ENCODE measurements at regions not wholly inside any gene's neighbourhood (a gene's known extent, or its start where the extent isn't known, plus 50 kb on each side); places are given as distances from the start of the nearest gene placed in this dataset.

DNA sequence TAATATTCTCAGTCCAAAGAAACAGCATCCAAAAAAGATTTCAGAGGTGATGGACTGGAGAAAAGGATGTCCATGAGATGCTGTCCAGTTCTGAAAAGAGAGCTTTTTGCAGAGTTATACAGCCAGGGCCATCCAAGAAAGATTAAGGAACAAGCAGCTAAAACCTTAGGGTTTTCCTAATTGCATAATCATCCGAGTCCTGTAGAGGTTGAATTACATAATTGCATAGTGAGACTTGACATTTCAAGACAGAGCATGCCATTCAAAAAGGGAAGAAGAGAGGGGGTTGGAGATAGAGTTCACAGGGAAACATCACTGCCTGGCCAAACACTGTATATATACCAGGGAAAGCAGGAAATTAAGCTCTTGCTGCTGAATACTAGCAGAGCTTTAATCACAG is 1729.2 kb upstream of the WWC1 start:
- no peak for TF ChIP-seq CTCF (IDR thresholded peaks at IDR 0.05)
- no peaks in the 10 kb centered on the region for H3K79me2 ChIP-seq (ENCODE audit: insufficient read depth, low read length)
- H3K36me3 ChIP-seq (replicated peaks in 1 of 2; ENCODE audit: control insufficient read depth in 1 of 2, insufficient read depth in 2 of 2, low read length in 2 of 2) = no peaks in the 10 kb centered on the region
- no peak overlapping the region for H2AFZ ChIP-seq (ENCODE audit: insufficient read depth, low read depth, low read length, poor library complexity, severe bottlenecking)
- no peaks in the 10 kb centered on the region for H3K4me1 ChIP-seq (ENCODE audit: control insufficient read depth in 1 of 2, insufficient read depth in 2 of 2, low read length in 2 of 2)
- intact Hi-C loops (cut with micrococcal nuclease) = no loop called here
- H3K9me3 ChIP-seq (replicated peaks in 1 of 2; ENCODE audit: control insufficient read depth in 1 of 2, insufficient read depth in 1 of 2, low read length in 2 of 2) = peaks cover 3 to 15% of the 10 kb centered on the region in 2 donors
- Mint-ChIP-seq H3K4me1 (no peaks in the 10 kb centered on the region), H3K36me3 (no peaks in the 10 kb centered on the region), H3K4me3 (no peak overlapping the region), H3K9me3 (peaks cover 1 to 15% (median 5%) of the 10 kb centered on the region in 7 donors), H3K27me3 (ENCODE audit: low read depth in 3 of 3) (peaks cover 0 to 1% (median 0%) of the 10 kb centered on the region in 3 donors), H3K27ac (no peak overlapping the region)
- H3K4me2 ChIP-seq (replicated peaks; ENCODE audit: extremely low read depth, low read length, poor library complexity, severe bottlenecking) = no peak overlapping the region
- no peak for DNase-seq
- H3K9ac ChIP-seq (ENCODE audit: insufficient read depth, low read length, poor library complexity, severe bottlenecking) = no peak overlapping the region
- no peak overlapping the region for H3K27ac ChIP-seq (ENCODE audit: low read depth in 1 of 2, low read length in 2 of 2)
- H4K20me1 ChIP-seq (ENCODE audit: insufficient read depth, low read length) = no peaks in the 10 kb centered on the region
- H3K27me3 ChIP-seq (ENCODE audit: control insufficient read depth in 2 of 2, insufficient read depth in 2 of 2, low read length in 2 of 2) = no peaks in the 10 kb centered on the region
- H3K4me3 ChIP-seq (replicated peaks in 1 of 3; ENCODE audit: low read depth in 2 of 3, low read length in 3 of 3) = no peak overlapping the region
- WGBS (ENCODE audit: insufficient coverage) = no CpG with 5 or more reads among the region's 1 CpG

DNA sequence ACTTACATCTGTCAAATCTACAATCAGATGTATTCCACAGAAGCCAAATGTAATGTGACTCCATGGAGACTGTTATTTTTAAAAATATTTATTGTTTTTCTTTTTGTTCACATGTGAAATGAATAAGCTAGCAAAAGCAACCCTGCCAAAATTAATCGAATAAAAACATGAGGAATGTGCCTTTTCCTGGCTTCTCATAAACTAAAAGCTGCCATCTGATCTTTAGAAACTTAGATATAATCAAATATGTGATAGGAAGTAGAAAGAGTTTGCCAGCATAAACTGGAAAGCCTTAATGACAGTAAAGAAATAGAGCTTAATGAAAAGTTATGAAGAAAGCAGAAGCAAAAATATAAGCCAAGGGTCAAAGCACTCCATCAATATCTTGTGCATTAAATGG is 1724.7 kb upstream of the WWC1 start:
- Mint-ChIP-seq H3K4me3 (no peak overlapping the region), H3K27me3 (ENCODE audit: low read depth in 3 of 3) (no peaks in the 10 kb centered on the region), H3K36me3 (no peaks in the 10 kb centered on the region), H3K9me3 (peaks cover 0 to 6% (median 0%) of the 10 kb centered on the region in 7 donors), H3K27ac (no peak overlapping the region), H3K4me1 (no peaks in the 10 kb centered on the region)
- no peaks in the 10 kb centered on the region for H3K4me1 ChIP-seq (ENCODE audit: control insufficient read depth in 1 of 2, insufficient read depth in 2 of 2, low read length in 2 of 2)
- WGBS (ENCODE audit: insufficient coverage) = no CpG with 5 or more reads among the region's 1 CpG
- TF ChIP-seq CTCF (IDR thresholded peaks at IDR 0.05) = no peak
- H3K36me3 ChIP-seq (replicated peaks in 1 of 2; ENCODE audit: control insufficient read depth in 1 of 2, insufficient read depth in 2 of 2, low read length in 2 of 2) = no peaks in the 10 kb centered on the region
- H3K27me3 ChIP-seq (ENCODE audit: control insufficient read depth in 2 of 2, insufficient read depth in 2 of 2, low read length in 2 of 2) = no peaks in the 10 kb centered on the region
- intact Hi-C loops (cut with micrococcal nuclease) = no loop called here
- H4K20me1 ChIP-seq (ENCODE audit: insufficient read depth, low read length) = no peaks in the 10 kb centered on the region
- H2AFZ ChIP-seq (ENCODE audit: insufficient read depth, low read depth, low read length, poor library complexity, severe bottlenecking) = no peak overlapping the region
- H3K79me2 ChIP-seq (ENCODE audit: insufficient read depth, low read length) = no peaks in the 10 kb centered on the region
- peaks cover 0 to 4% of the 10 kb centered on the region in 2 donors for H3K9me3 ChIP-seq (replicated peaks in 1 of 2; ENCODE audit: control insufficient read depth in 1 of 2, insufficient read depth in 1 of 2, low read length in 2 of 2)
- H3K27ac ChIP-seq (ENCODE audit: low read depth in 1 of 2, low read length in 2 of 2) = no peak overlapping the region
- H3K4me2 ChIP-seq (replicated peaks; ENCODE audit: extremely low read depth, low read length, poor library complexity, severe bottlenecking) = no peak overlapping the region
- no peak for DNase-seq
- H3K4me3 ChIP-seq (replicated peaks in 1 of 3; ENCODE audit: low read depth in 2 of 3, low read length in 3 of 3) = no peak overlapping the region
- H3K9ac ChIP-seq (ENCODE audit: insufficient read depth, low read length, poor library complexity, severe bottlenecking) = no peak overlapping the region

Measured in CD14-positive monocyte (primary cell).